GM12878 (cell line): ENCODE measurements at regions not wholly inside any gene's neighbourhood (a gene's known extent, or its start where the extent isn't known, plus 50 kb on each side); places are given as distances from the start of the nearest gene placed in this dataset.

Experiments
- ATAC-seq: fragments of 200-7000 bp; cut with Tn5 transposase; 3 replicates; pipeline ENCODE4 v1.9.1; 2020; ENCODE audit warnings: mild to moderate bottlenecking, moderate library complexity
- BruUV-seq: library from RNA; stranded (reverse); fragments of 400-500 nt; replicated peaks from 2 replicates; lab custom pipeline; 2021; lab: Mats Ljungman, UMichigan
- CTCF ChIA-PET: fragments of 300-600 bp; sonication (Branson Sonifier 250); formaldehyde crosslinking; extraction: SDS; loops from one replicate; lab custom pipeline; 2021; ENCODE audit warnings: inconsistent platforms; lab: Yijun Ruan, JAX
- POLR2A ChIA-PET: fragments of 350-600 bp; formaldehyde crosslinking; extraction: SDS; loops from one replicate; lab custom pipeline; 2021; ENCODE audit warnings: inconsistent platforms; lab: Charles Lee
- RAD21 ChIA-PET: fragments of 300-600 bp; sonication (Branson Sonifier 250); formaldehyde crosslinking; loops from one replicate; lab custom pipeline; 2023; ENCODE audit warnings: antibody characterized with exemption; ENCODE audit not compliant: unreplicated experiment; lab: Charles Lee
- SMC1A ChIA-PET: fragments of 300-600 bp; sonication (Branson Sonifier 250); formaldehyde crosslinking; loops from one replicate; lab custom pipeline; 2023; ENCODE audit not compliant: unreplicated experiment, uncharacterized antibody; lab: Charles Lee
- DNase-seq: peaks from one replicate; pipeline ENCODE4 v3.0.0-alpha.2; 2011; ENCODE audit warnings: low read depth, low spot score
- FAIRE-seq: peaks from 3 replicates; lab custom pipeline; 2011; peaks lifted over from hg19 to GRCh38; lab: Jason Lieb, UNC
- H2AFZ ChIP-seq: 2 replicates; pipeline ENCODE4 v1.6.0; 2011; ENCODE audit warnings: low read depth, low read length, control low read depth; ENCODE audit not compliant: control insufficient read depth
- H3K27ac ChIP-seq: 2 replicates; pipeline ENCODE4 v1.5.1; 2011; ENCODE audit warnings: control low read depth; ENCODE audit not compliant: control insufficient read depth, insufficient read depth
- H3K27me3 ChIP-seq, 2 experiments: replicated peaks in 1 of 2; 2 replicates each; pipeline versions ENCODE4 v1.6.0 to v1.6.1; 2011; ENCODE audit warnings: low read length in 1 of 2; ENCODE audit not compliant: control insufficient read depth in 2 of 2, insufficient read depth in 2 of 2
- H3K36me3 ChIP-seq, 2 experiments: 2 replicates each; pipeline ENCODE4 v1.5.1; 2011; ENCODE audit warnings: low read length in 1 of 2; ENCODE audit not compliant: control insufficient read depth in 2 of 2, insufficient read depth in 2 of 2
- H3K4me1 ChIP-seq: 2 replicates; pipeline ENCODE4 v1.6.1; 2011; ENCODE audit warnings: mild to moderate bottlenecking, low read length, moderate library complexity, mixed read lengths; ENCODE audit not compliant: control insufficient read depth, insufficient read depth
- H3K4me2 ChIP-seq: 2 replicates; pipeline ENCODE4 v1.6.0; 2011; ENCODE audit warnings: control low read depth; ENCODE audit not compliant: control insufficient read depth, insufficient read depth
- H3K4me3 ChIP-seq: fragments of 200-600 bp; sonication (generic); 2 replicates; pipeline ENCODE4 v1.5.1; 2016
- H3K79me2 ChIP-seq: 2 replicates; pipeline ENCODE4 v1.6.0; 2011; ENCODE audit warnings: low read length; ENCODE audit not compliant: control insufficient read depth, insufficient read depth
- H3K9ac ChIP-seq: 2 replicates; pipeline ENCODE4 v1.8.0; 2011; ENCODE audit warnings: low read length, control low read depth, mixed read lengths; ENCODE audit not compliant: control insufficient read depth, insufficient read depth
- H3K9me3 ChIP-seq: replicated peaks from 3 replicates; pipeline ENCODE4 v1.5.1; 2011; ENCODE audit warnings: mild to moderate bottlenecking, low read length; ENCODE audit not compliant: control insufficient read depth, insufficient read depth
- H4K20me1 ChIP-seq: 2 replicates; pipeline ENCODE4 v1.6.0; 2011; ENCODE audit not compliant: control insufficient read depth, insufficient read depth
- EGR1 ChIP-seq, 2 experiments: IDR thresholded peaks; 1 replicate in 1 of 2; 2 replicates in 1 of 2; pipeline ENCODE4 v1.6.1; 2011 to 2012; ENCODE audit warnings: low read depth in 2 of 2, low read length in 2 of 2, borderline replicate concordance in 1 of 2, mild to moderate bottlenecking in 1 of 2, moderate library complexity in 1 of 2
- MYC ChIP-seq: IDR thresholded peaks from 2 replicates; pipeline ENCODE4 v1.6.1; 2011; ENCODE audit warnings: mild to moderate bottlenecking, low read length, moderate library complexity, inconsistent platforms; ENCODE audit not compliant: insufficient read depth, insufficient replicate concordance, insufficient read length, severe bottlenecking
- POLR2AphosphoS5 ChIP-seq: IDR thresholded peaks from 2 replicates; pipeline ENCODE4 v1.6.1; 2011; ENCODE audit warnings: mild to moderate bottlenecking, low read length, inconsistent platforms
- USF2 ChIP-seq: IDR thresholded peaks from 2 replicates; pipeline ENCODE4 v1.6.1; 2011; ENCODE audit warnings: low read depth, low read length, improper control_type of control experiment, borderline replicate concordance
- WGBS: methylation state at CpG from one replicate; pipeline ENCODE4 v1.1.6; 2016; ENCODE audit warnings: low lambda C conversion rate; ENCODE audit not compliant: insufficient replicate concordance, insufficient coverage; ENCODE audit errors: missing lambda C conversion rate; 5-methylcytosine and 5-hydroxymethylcytosine counted together
- in situ Hi-C: fragments of 300-500 bp; cut with MboI; formaldehyde crosslinking; loops from 9 replicates; pipeline ENCODE4 v1.14.3; 2018; ENCODE audit warnings: mixed read lengths
- intact Hi-C: fragments of 100-400 bp; cut with micrococcal nuclease; formaldehyde crosslinking; loops from one replicate; pipeline ENCODE4 v1.14.2; 2022; ENCODE audit not compliant: unreplicated experiment
- TF ChIP-seq, protein P1 (sequence below): fragments of 450-650 bp; IDR thresholded peaks from 2 replicates; pipeline ENCODE4 v1.6.1; 2017; ENCODE audit warnings: mild to moderate bottlenecking, moderate library complexity

- peak; percentile 63 for TF ChIP-seq MYC
Measured at GRCh38 chr2:64325852-64326577, 127.9 kb upstream of the LGALSL start (continued).

DNA sequence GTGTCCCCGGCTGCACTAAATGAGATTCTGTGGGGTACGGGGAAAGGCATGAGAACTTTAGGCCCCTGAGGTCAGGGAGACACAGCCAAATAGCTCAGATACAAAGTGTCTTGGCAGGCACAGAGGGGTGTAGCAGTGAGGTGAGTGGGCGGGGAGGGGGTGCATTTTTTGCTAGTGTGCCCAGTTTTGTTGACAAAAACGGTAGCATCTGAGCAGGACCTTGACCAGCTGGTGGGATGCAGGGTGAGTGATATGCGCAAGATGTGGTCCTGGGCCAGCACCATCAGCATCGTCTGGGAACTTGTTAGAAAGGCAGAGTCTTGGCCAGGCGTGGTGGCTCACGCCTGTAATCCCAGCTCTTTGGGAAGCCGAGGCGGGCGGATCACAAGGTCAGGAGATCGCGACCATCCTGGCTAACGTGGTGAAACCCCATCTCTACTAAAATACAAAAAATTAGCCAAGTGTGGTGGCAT is 127.3 kb upstream of the LGALSL start:
- H2AFZ ChIP-seq: no peak overlapping the region
- ChIA-PET POLR2A (interaction anchor here (0.9 to 5.0 kb wide), 16 partner anchors 9 to 611 kb away, joined by 3 to 49 read pairs (median 6); partner anchors contain the start of gene AFTPH), RAD21 (interaction anchor here (0.6 to 9.6 kb wide), 43 partner anchors 8 to 362 kb away, joined by 3 to 358 read pairs (median 7); partner anchors contain the start of genes AFTPH and VPS54), CTCF (interaction anchor here (0.7 to 10.3 kb wide), 28 partner anchors 8 to 628 kb away, joined by 3 to 467 read pairs (median 8); partner anchors contain the start of gene AFTPH), SMC1A (interaction anchor here (1.0 to 11.4 kb wide), 43 partner anchors 8 to 635 kb away, joined by 3 to 333 read pairs (median 6); no protein-coding TSS in a partner anchor)
- BruUV-seq: TSS peak; percentile 90
- in situ Hi-C loops (loop anchor here (5.0 kb wide), 2 partner anchors 189 to 274 kb away; no protein-coding TSS in a partner anchor), intact Hi-C loops (loop anchor here (1.0 to 5.0 kb wide), 8 partner anchors 32 to 716 kb away; partner anchors contain the start of gene PELI1)
- H3K27me3 ChIP-seq: no peaks in the 10 kb centered on the region
- FAIRE-seq: no peak
- no peaks in the 10 kb centered on the region for H3K36me3 ChIP-seq
- ATAC-seq: no peak
- WGBS: 59% methylated on average over 14 of the region's 14 CpGs
- peak overlapping the region; percentile 49 for H3K27ac ChIP-seq
- no peaks in the 10 kb centered on the region; the same call in 2 of the 3 replicates for H3K9me3 ChIP-seq
- no peaks in the 10 kb centered on the region for H4K20me1 ChIP-seq
- H3K79me2 ChIP-seq: no peaks in the 10 kb centered on the region
- 0 out of 2 replicates have a peak overlapping the region, but pooled peaks have one; percentile 5 for H3K9ac ChIP-seq
- peak overlapping the region; percentile 68 for H3K4me3 ChIP-seq
- H3K4me1 ChIP-seq: peaks cover 45% of the 10 kb centered on the region
- peak overlapping the region; percentile 83 for H3K4me2 ChIP-seq
- no peak for DNase-seq
- TF ChIP-seq, protein P1, sequence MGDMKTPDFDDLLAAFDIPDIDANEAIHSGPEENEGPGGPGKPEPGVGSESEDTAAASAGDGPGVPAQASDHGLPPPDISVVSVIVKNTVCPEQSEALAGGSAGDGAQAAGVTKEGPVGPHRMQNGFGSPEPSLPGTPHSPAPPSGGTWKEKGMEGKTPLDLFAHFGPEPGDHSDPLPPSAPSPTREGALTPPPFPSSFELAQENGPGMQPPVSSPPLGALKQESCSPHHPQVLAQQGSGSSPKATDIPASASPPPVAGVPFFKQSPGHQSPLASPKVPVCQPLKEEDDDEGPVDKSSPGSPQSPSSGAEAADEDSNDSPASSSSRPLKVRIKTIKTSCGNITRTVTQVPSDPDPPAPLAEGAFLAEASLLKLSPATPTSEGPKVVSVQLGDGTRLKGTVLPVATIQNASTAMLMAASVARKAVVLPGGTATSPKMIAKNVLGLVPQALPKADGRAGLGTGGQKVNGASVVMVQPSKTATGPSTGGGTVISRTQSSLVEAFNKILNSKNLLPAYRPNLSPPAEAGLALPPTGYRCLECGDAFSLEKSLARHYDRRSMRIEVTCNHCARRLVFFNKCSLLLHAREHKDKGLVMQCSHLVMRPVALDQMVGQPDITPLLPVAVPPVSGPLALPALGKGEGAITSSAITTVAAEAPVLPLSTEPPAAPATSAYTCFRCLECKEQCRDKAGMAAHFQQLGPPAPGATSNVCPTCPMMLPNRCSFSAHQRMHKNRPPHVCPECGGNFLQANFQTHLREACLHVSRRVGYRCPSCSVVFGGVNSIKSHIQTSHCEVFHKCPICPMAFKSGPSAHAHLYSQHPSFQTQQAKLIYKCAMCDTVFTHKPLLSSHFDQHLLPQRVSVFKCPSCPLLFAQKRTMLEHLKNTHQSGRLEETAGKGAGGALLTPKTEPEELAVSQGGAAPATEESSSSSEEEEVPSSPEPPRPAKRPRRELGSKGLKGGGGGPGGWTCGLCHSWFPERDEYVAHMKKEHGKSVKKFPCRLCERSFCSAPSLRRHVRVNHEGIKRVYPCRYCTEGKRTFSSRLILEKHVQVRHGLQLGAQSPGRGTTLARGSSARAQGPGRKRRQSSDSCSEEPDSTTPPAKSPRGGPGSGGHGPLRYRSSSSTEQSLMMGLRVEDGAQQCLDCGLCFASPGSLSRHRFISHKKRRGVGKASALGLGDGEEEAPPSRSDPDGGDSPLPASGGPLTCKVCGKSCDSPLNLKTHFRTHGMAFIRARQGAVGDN: no peak
- TF ChIP-seq POLR2AphosphoS5 (peak; percentile 13; the same call in 1 of the 2 replicates), EGR1 (IDR thresholded peaks at IDR 0.05; ENCODE audit: borderline replicate concordance in 1 of 2, low read depth in 2 of 2, low read length in 2 of 2) (peak in 1 of 2 experiments; percentile 61; a peak in 1 of 3 replicates), USF2 (no peak)
- TF ChIP-seq, all 136 proteins: peak for 2
